HG03108 (cell line): ENCODE measurements at regions not wholly inside any gene's neighbourhood (a gene's known extent, or its start where the extent isn't known, plus 50 kb on each side); places are given as distances from the start of the nearest gene placed in this dataset.

ENCODE experiments used
- ATAC-seq: cut with Tn5 transposase; IDR thresholded peaks from one replicate; pipeline ENCODE4 v1.9.1; 2021; ENCODE audit warnings: moderate library complexity; ENCODE audit not compliant: unreplicated experiment

- no peak for ATAC-seq
Measured at GRCh38 chr3:134079761-134080160, 50.0 kb upstream of the SLCO2A1 start.
